ENCODE measurements at regions not wholly inside any gene's neighbourhood (a gene's known extent, or its start where the extent isn't known, plus 50 kb on each side); places are given as distances from the start of the nearest gene placed in this dataset.

GRCh38 chr10:81514811-81515210 lies 360.2 kb upstream of the NRG3 start:
- H3K27ac ChIP-seq = no peak overlapping the region
- no peaks in the 10 kb centered on the region for H3K27me3 ChIP-seq
- no peaks in the 10 kb centered on the region for H3K4me1 ChIP-seq
- H3K9me3 ChIP-seq = no peaks in the 10 kb centered on the region
- ATAC-seq (no peak), DNase-seq (no peak)
- H3K4me3 ChIP-seq = no peak overlapping the region
- in situ Hi-C loops (cut with MboI; ENCODE audit: low sequenced_read_pairs in 4 of 4) = no loop called here
- TF ChIP-seq CTCF (IDR thresholded peaks at IDR 0.05 in 4 of 5, conservative IDR thresholded peaks at IDR 0.05 in 1 of 5) (no peak), POLR2A (IDR thresholded peaks at IDR 0.05) (no peak)
- intact Hi-C loops (cut with DNase I; ENCODE audit: low total_unique reads) = no loop called here
- H3K36me3 ChIP-seq = no peaks in the 10 kb centered on the region

GRCh38 chr10:81520688-81521087 lies 354.3 kb upstream of the NRG3 start:
- in situ Hi-C loops (cut with MboI; ENCODE audit: low sequenced_read_pairs in 4 of 4) (no loop called here), intact Hi-C loops (cut with DNase I; ENCODE audit: low total_unique reads) (no loop called here)
- ATAC-seq = no peak

GRCh38 chr10:81524467-81524866 lies 350.5 kb upstream of the NRG3 start:
- Histone ChIP-seq H3K4me1 (no peaks in the 10 kb centered on the region), H3K9me3 (no peaks in the 10 kb centered on the region), H3K36me3 (no peaks in the 10 kb centered on the region), H3K27ac (no peak overlapping the region), H3K4me3 (no peak overlapping the region), H3K27me3 (no peaks in the 10 kb centered on the region)
- ATAC-seq (no peak), DNase-seq (no peak)
- intact Hi-C loops (cut with DNase I; ENCODE audit: low total_unique reads) = no loop called here
- TF ChIP-seq POLR2A (IDR thresholded peaks at IDR 0.05) = no peak
- TF ChIP-seq CTCF (IDR thresholded peaks at IDR 0.05 in 4 of 5, conservative IDR thresholded peaks at IDR 0.05 in 1 of 5) = no peak
- in situ Hi-C loops (cut with MboI; ENCODE audit: low sequenced_read_pairs in 4 of 4) = no loop called here

More at GRCh38 chr10:81520688-81521087, 354.3 kb upstream of the NRG3 start:
- H3K9me3 ChIP-seq = no peaks in the 10 kb centered on the region
- no peak for TF ChIP-seq CTCF (IDR thresholded peaks at IDR 0.05 in 4 of 5, conservative IDR thresholded peaks at IDR 0.05 in 1 of 5)
- no peak for TF ChIP-seq POLR2A (IDR thresholded peaks at IDR 0.05)
- H3K36me3 ChIP-seq = no peaks in the 10 kb centered on the region
- no peak for DNase-seq
- no peak overlapping the region for H3K4me3 ChIP-seq
- H3K27ac ChIP-seq = no peak overlapping the region
- H3K27me3 ChIP-seq = no peaks in the 10 kb centered on the region
- H3K4me1 ChIP-seq = no peaks in the 10 kb centered on the region

GRCh38 chr10:81532403-81532802 lies 342.6 kb upstream of the NRG3 start:
- Histone ChIP-seq H3K4me1 (no peaks in the 10 kb centered on the region), H3K27me3 (no peaks in the 10 kb centered on the region), H3K36me3 (no peaks in the 10 kb centered on the region), H3K4me3 (no peak overlapping the region), H3K9me3 (no peaks in the 10 kb centered on the region), H3K27ac (no peak overlapping the region)
- no peak for TF ChIP-seq CTCF (IDR thresholded peaks at IDR 0.05 in 4 of 5, conservative IDR thresholded peaks at IDR 0.05 in 1 of 5)
- TF ChIP-seq POLR2A (IDR thresholded peaks at IDR 0.05) = no peak
- ATAC-seq = no peak
- in situ Hi-C loops (cut with MboI; ENCODE audit: low sequenced_read_pairs in 4 of 4) (no loop called here), intact Hi-C loops (cut with DNase I; ENCODE audit: low total_unique reads) (no loop called here)
- no peak for DNase-seq

GRCh38 chr10:81534991-81535390 lies 340.0 kb upstream of the NRG3 start:
- TF ChIP-seq POLR2A (IDR thresholded peaks at IDR 0.05) = no peak
- TF ChIP-seq CTCF (IDR thresholded peaks at IDR 0.05 in 4 of 5, conservative IDR thresholded peaks at IDR 0.05 in 1 of 5) = no peak
- Histone ChIP-seq H3K36me3 (no peaks in the 10 kb centered on the region), H3K27me3 (no peaks in the 10 kb centered on the region), H3K9me3 (no peaks in the 10 kb centered on the region), H3K27ac (no peak overlapping the region), H3K4me3 (no peak overlapping the region), H3K4me1 (no peaks in the 10 kb centered on the region)
- intact Hi-C loops (cut with DNase I; ENCODE audit: low total_unique reads) = no loop called here
- in situ Hi-C loops (cut with MboI; ENCODE audit: low sequenced_read_pairs in 4 of 4) = no loop called here
- DNase-seq (no peak), ATAC-seq (no peak)
